ENCODE measurements at regions not wholly inside any gene's neighbourhood (a gene's known extent, or its start where the extent isn't known, plus 50 kb on each side); places are given as distances from the start of the nearest gene placed in this dataset.
"Not testable (repeated sequence)": the region's sequence is repeated elsewhere in the genome, so short reads cannot be mapped to it uniquely, and the experiment has no call there.

GRCh38 chr1:222054416-222054815 lies 312.5 kb upstream of the DUSP10 start:
- H3K4me3 ChIP-seq (ENCODE audit: control insufficient read depth, low read depth, low read length), result no peak overlapping the region
- DNase-seq (ENCODE audit: low read depth), result no peak
- no peak for TF ChIP-seq CTCF (conservative IDR thresholded peaks at IDR 0.05; ENCODE audit: control insufficient read depth, insufficient read depth, low read depth, low read length)

- H3K4me3 ChIP-seq (ENCODE audit: control insufficient read depth, low read depth, low read length), result no peak overlapping the region
- TF ChIP-seq CTCF (conservative IDR thresholded peaks at IDR 0.05; ENCODE audit: control insufficient read depth, insufficient read depth, low read depth, low read length), result no peak
- no peak for DNase-seq (ENCODE audit: low read depth)
Observed at GRCh38 chr1:222053790-222054294, 312.0 kb upstream of the DUSP10 start.

- H3K4me3 ChIP-seq (ENCODE audit: control insufficient read depth, low read depth, low read length); DNase-seq (ENCODE audit: low read depth): not testable (repeated sequence)
Observed at GRCh38 chr1:222051311-222051710, 309.4 kb upstream of the DUSP10 start.

- not testable (repeated sequence) for H3K4me3 ChIP-seq (ENCODE audit: control insufficient read depth, low read depth, low read length); DNase-seq (ENCODE audit: low read depth)
Observed at GRCh38 chr1:222049661-222050060, 307.8 kb upstream of the DUSP10 start.

- no peak overlapping the region for H3K4me3 ChIP-seq (ENCODE audit: control insufficient read depth, low read depth, low read length)
- TF ChIP-seq CTCF (conservative IDR thresholded peaks at IDR 0.05; ENCODE audit: control insufficient read depth, insufficient read depth, low read depth, low read length), result no peak
- no peak for DNase-seq (ENCODE audit: low read depth)
Observed at GRCh38 chr1:222049176-222049575, 307.3 kb upstream of the DUSP10 start.

GRCh38 chr1:222048094-222048595 lies 306.3 kb upstream of the DUSP10 start:
- DNase-seq (ENCODE audit: low read depth), result peak; percentile 77
- no peak overlapping the region for H3K4me3 ChIP-seq (ENCODE audit: control insufficient read depth, low read depth, low read length)
- no peak for TF ChIP-seq CTCF (conservative IDR thresholded peaks at IDR 0.05; ENCODE audit: control insufficient read depth, insufficient read depth, low read depth, low read length)

GRCh38 chr1:222047366-222047765 lies 305.5 kb upstream of the DUSP10 start:
- no peak for DNase-seq (ENCODE audit: low read depth)
- no peak for TF ChIP-seq CTCF (conservative IDR thresholded peaks at IDR 0.05; ENCODE audit: control insufficient read depth, insufficient read depth, low read depth, low read length)
- H3K4me3 ChIP-seq (ENCODE audit: control insufficient read depth, low read depth, low read length), result no peak overlapping the region

GRCh38 chr1:222046684-222047263 lies 304.9 kb upstream of the DUSP10 start:
- DNase-seq (ENCODE audit: low read depth), result no peak
- no peak overlapping the region for H3K4me3 ChIP-seq (ENCODE audit: control insufficient read depth, low read depth, low read length)
- no peak for TF ChIP-seq CTCF (conservative IDR thresholded peaks at IDR 0.05; ENCODE audit: control insufficient read depth, insufficient read depth, low read depth, low read length)

Data from fibroblast of mammary gland (primary cell).